ENCODE measurements at regions not wholly inside any gene's neighbourhood (a gene's known extent, or its start where the extent isn't known, plus 50 kb on each side); places are given as distances from the start of the nearest gene placed in this dataset.

DNA sequence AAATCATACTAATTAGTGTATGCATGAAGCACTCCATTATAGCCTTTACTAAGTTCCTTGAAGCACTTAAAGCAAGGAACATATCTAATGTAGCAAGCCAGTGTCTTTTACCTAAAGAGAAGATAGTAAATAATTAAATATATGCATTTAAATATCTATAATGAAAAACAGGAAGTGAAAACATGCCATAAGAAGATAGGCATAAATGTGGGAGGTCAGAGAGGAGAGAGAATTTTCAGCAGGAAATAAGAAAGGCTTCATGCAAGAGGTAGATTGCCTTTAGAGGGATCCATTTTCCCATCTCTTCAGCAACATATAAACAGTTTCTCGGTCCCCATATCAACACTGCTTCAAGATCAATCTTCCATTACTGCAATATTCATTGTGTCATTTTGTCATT, 599.8 kb downstream of the FRK start:
- DNase-seq = no peak
- TF ChIP-seq, protein P1, sequence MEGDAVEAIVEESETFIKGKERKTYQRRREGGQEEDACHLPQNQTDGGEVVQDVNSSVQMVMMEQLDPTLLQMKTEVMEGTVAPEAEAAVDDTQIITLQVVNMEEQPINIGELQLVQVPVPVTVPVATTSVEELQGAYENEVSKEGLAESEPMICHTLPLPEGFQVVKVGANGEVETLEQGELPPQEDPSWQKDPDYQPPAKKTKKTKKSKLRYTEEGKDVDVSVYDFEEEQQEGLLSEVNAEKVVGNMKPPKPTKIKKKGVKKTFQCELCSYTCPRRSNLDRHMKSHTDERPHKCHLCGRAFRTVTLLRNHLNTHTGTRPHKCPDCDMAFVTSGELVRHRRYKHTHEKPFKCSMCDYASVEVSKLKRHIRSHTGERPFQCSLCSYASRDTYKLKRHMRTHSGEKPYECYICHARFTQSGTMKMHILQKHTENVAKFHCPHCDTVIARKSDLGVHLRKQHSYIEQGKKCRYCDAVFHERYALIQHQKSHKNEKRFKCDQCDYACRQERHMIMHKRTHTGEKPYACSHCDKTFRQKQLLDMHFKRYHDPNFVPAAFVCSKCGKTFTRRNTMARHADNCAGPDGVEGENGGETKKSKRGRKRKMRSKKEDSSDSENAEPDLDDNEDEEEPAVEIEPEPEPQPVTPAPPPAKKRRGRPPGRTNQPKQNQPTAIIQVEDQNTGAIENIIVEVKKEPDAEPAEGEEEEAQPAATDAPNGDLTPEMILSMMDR (IDR thresholded peaks at IDR 0.05) = no peak
- TF ChIP-seq EP300 (IDR thresholded peaks at IDR 0.05) (no peak), POLR2AphosphoS5 (IDR thresholded peaks at IDR 0.05) (no peak), POLR2A (IDR thresholded peaks at IDR 0.05) (no peak)
- Histone ChIP-seq H3K27me3 (no peaks in the 10 kb centered on the region), H3K36me3 (no peaks in the 10 kb centered on the region), H3K4me3 (no peak overlapping the region), H3K4me1 (no peaks in the 10 kb centered on the region), H3K9me3 (no peaks in the 10 kb centered on the region), H3K27ac (no peak overlapping the region)
- intact Hi-C loops (cut with DNase I) = no loop called here
- WGBS, 2 donors = 77 to 90% methylated on average over 1 of the region's 1 CpG

DNA sequence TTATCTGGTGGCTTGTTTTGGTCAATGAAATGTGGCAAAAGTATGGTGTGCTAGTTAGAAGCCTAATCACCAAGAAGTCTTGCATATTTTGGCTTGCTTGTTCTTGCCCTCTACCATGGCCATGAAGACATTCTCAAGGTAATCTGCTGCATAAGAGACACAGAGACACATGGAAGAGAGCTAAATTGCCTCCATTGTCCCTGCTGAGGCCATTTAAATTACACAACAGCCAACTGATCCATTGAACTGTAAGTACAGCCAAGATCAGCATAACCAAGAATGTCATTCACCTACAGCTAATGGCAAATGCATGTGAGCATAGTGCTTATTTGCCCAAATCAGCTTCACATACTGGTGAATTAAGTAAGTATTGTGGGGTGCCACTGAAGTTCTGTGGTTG, 603.8 kb downstream of the FRK start:
- TF ChIP-seq, protein P1 (IDR thresholded peaks at IDR 0.05) = no peak
- no peak for TF ChIP-seq EP300 (IDR thresholded peaks at IDR 0.05)
- no peak for DNase-seq
- H3K36me3 ChIP-seq = no peaks in the 10 kb centered on the region
- no peak overlapping the region for H3K27ac ChIP-seq
- no peak overlapping the region for H3K4me3 ChIP-seq
- H3K9me3 ChIP-seq = no peaks in the 10 kb centered on the region
- H3K27me3 ChIP-seq = no peaks in the 10 kb centered on the region
- H3K4me1 ChIP-seq = no peaks in the 10 kb centered on the region
- intact Hi-C loops (cut with DNase I) = no loop called here

DNA sequence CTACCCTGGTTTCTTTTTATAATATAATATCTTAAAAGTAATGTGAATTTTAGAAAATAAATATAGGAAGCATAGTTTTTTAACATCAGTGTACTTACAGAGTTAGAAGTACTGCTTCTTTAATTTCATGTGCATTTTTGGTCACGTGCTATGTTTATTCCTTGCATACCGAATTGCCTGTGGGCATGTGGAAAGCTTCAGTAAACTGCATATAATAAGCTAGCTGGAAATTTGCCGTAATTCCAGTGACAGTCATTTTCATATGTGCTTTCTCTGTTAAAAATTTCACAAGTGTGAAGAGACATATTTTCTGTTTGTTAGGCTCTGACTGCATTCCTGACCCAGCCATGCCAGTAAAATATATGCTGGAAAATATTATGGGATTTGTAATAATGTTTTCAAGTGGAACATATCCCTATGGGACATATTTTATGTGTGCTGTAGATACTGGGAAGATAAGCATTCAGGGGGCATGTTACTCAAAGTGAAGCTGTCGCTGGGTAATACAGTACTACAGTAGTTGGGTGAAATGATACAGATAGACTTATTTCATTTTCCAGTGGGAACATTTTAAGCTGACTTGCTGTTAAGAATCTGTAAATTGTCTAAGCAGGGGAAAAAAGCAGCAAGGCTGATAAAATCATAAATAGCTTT, 616.7 kb downstream of the FRK start:
- 76 to 81% methylated on average over 4 of the region's 4 CpGs for WGBS, 2 donors
- intact Hi-C loops (cut with DNase I) = no loop called here
- Histone ChIP-seq H3K9me3 (no peaks in the 10 kb centered on the region), H3K36me3 (no peaks in the 10 kb centered on the region), H3K27ac (no peak overlapping the region), H3K27me3 (no peaks in the 10 kb centered on the region), H3K4me1 (no peaks in the 10 kb centered on the region), H3K4me3 (no peak overlapping the region)
- TF ChIP-seq, protein P1 (IDR thresholded peaks at IDR 0.05) = no peak
- TF ChIP-seq POLR2A (IDR thresholded peaks at IDR 0.05) (no peak), EP300 (IDR thresholded peaks at IDR 0.05) (no peak), POLR2AphosphoS5 (IDR thresholded peaks at IDR 0.05) (no peak)
- DNase-seq = no peak

DNA sequence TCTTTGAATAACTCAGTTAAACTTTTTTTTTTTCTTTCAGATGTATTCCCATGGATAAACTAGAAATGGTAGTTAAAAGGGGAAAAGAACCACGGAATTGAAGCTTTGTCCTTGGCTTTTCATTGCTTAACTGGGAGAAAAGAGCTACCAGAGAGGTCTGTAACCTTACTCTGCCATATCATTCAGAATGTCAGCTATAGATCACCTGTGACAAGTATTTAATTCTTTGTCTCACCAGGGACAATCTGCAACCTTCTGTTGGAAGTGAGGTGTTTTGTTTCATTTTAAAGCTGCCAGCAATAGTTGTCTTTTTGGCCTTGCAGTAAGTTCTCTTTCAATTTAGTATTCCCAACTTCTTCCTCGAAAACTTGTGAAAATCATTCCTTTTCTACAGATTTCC, 618.4 kb downstream of the FRK start:
- no peak for DNase-seq
- intact Hi-C loops (cut with DNase I) = no loop called here
- no peak overlapping the region for H3K4me3 ChIP-seq
- H3K9me3 ChIP-seq = no peaks in the 10 kb centered on the region
- H3K27ac ChIP-seq = no peak overlapping the region
- WGBS, 2 donors = 34 to 65% methylated on average over 2 of the region's 2 CpGs
- TF ChIP-seq EP300 (IDR thresholded peaks at IDR 0.05) (no peak), POLR2AphosphoS5 (IDR thresholded peaks at IDR 0.05) (no peak), POLR2A (IDR thresholded peaks at IDR 0.05) (no peak)
- TF ChIP-seq, protein P1 (IDR thresholded peaks at IDR 0.05) = no peak
- no peaks in the 10 kb centered on the region for H3K36me3 ChIP-seq
- no peaks in the 10 kb centered on the region for H3K4me1 ChIP-seq
- no peaks in the 10 kb centered on the region for H3K27me3 ChIP-seq

DNA sequence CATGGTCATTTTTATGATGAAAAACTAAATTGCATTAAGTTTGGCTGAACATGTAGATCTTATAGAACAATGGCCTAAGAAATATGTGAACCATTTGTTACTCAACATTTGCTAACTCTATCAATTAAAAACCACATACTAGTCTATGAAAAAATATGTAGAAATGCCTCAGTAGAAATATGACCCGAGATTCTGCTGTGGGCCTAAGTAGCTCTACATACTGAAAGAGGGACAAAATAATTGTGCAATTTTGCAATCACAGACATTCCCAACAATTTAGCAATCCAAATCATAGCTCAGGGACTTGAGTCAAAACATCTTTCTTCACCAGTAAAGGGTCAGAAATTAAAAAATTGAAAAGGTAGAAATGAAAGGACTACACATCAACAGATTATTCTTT, 619.0 kb downstream of the FRK start:
- WGBS, 2 donors = 72 to 76% methylated on average over 1 of the region's 1 CpG

More for the DNA sequence above, 619.0 kb downstream of the FRK start:
- no peak for DNase-seq
- intact Hi-C loops (cut with DNase I) = no loop called here
- no peak overlapping the region for H3K4me3 ChIP-seq
- no peak overlapping the region for H3K27ac ChIP-seq
- no peaks in the 10 kb centered on the region for H3K4me1 ChIP-seq
- H3K27me3 ChIP-seq = no peaks in the 10 kb centered on the region
- TF ChIP-seq, protein P1 (IDR thresholded peaks at IDR 0.05) = no peak
- no peak for TF ChIP-seq POLR2AphosphoS5 (IDR thresholded peaks at IDR 0.05)
- no peak for TF ChIP-seq EP300 (IDR thresholded peaks at IDR 0.05)
- no peak for TF ChIP-seq POLR2A (IDR thresholded peaks at IDR 0.05)
- H3K36me3 ChIP-seq = no peaks in the 10 kb centered on the region
- H3K9me3 ChIP-seq = no peaks in the 10 kb centered on the region
